Neural progenitor cell (in vitro differentiated cells): ENCODE measurements at regions not wholly inside any gene's neighbourhood (a gene's known extent, or its start where the extent isn't known, plus 50 kb on each side); places are given as distances from the start of the nearest gene placed in this dataset.

Experiments used
- DNase-seq: peaks from one replicate; pipeline ENCODE4 v3.0.0-alpha.2; 2016; ENCODE audit warnings: low spot score
- H2AFZ ChIP-seq: fragments of 200-600 bp; sonication (generic); replicated peaks from 2 replicates; pipeline ENCODE4 v1.6.1; 2016; ENCODE audit warnings: antibody characterized with exemption
- H3F3A ChIP-seq: fragments of 200-600 bp; sonication (generic); 2 replicates; pipeline ENCODE4 v1.6.1; 2016; ENCODE audit warnings: antibody characterized with exemption, low read depth
- H3K27ac ChIP-seq: fragments of 200-600 bp; sonication (generic); 2 replicates; pipeline ENCODE4 v1.5.1; 2016; ENCODE audit warnings: mild to moderate bottlenecking
- H3K27me3 ChIP-seq: fragments of 200-600 bp; sonication (generic); 2 replicates; pipeline ENCODE4 v1.6.1; 2016; ENCODE audit warnings: mild to moderate bottlenecking, moderate library complexity
- H3K36me3 ChIP-seq: fragments of 200-600 bp; sonication (generic); 2 replicates; pipeline ENCODE4 v1.5.1; 2016
- H3K4me1 ChIP-seq: fragments of 200-600 bp; sonication (generic); 2 replicates; pipeline ENCODE4 v1.6.1; 2016; ENCODE audit warnings: mixed run types
- H3K4me2 ChIP-seq: fragments of 200-600 bp; sonication (generic); 2 replicates; pipeline ENCODE4 v1.6.1; 2016
- H3K4me3 ChIP-seq: fragments of 200-600 bp; sonication (generic); 2 replicates; pipeline ENCODE4 v1.5.1; 2016
- H3K79me2 ChIP-seq: fragments of 200-600 bp; sonication (generic); 2 replicates; pipeline ENCODE4 v1.6.1; 2016; ENCODE audit warnings: low read depth
- H3K9ac ChIP-seq: fragments of 200-600 bp; sonication (generic); 2 replicates; pipeline ENCODE4 v1.6.1; 2016
- H3K9me3 ChIP-seq: fragments of 200-600 bp; sonication (generic); 2 replicates; pipeline ENCODE4 v1.5.1; 2016; ENCODE audit warnings: low read depth
- H4K20me1 ChIP-seq: fragments of 200-600 bp; sonication (generic); 2 replicates; pipeline ENCODE4 v1.6.1; 2016; ENCODE audit warnings: low read depth
- H3K27ac Mint-ChIP-seq: 3 replicates; pipeline ENCODE4 v1.8.0; 2021; ENCODE audit warnings: mixed read lengths
- H3K27me3 Mint-ChIP-seq: 2 replicates; pipeline ENCODE4 v1.8.0; 2022; ENCODE audit warnings: low read depth, mild to moderate bottlenecking, inconsistent platforms, moderate library complexity, mixed read lengths; ENCODE audit not compliant: insufficient read depth
- H3K36me3 Mint-ChIP-seq: 3 replicates; pipeline ENCODE4 v1.8.0; 2021; ENCODE audit warnings: mixed read lengths
- H3K4me1 Mint-ChIP-seq: 3 replicates; pipeline ENCODE4 v1.8.0; 2021; ENCODE audit warnings: mixed read lengths
- H3K4me3 Mint-ChIP-seq: 3 replicates; pipeline ENCODE4 v1.8.0; 2021; ENCODE audit warnings: mild to moderate bottlenecking, moderate library complexity, mixed read lengths
- H3K9me3 Mint-ChIP-seq: 3 replicates; pipeline ENCODE4 v1.8.0; 2020; ENCODE audit warnings: mixed read lengths
- EZH2 ChIP-seq: fragments of 200-600 bp; sonication (generic); IDR thresholded peaks from 2 replicates; pipeline ENCODE4 v1.6.1; 2017; ENCODE audit warnings: antibody characterized with exemption, mild to moderate bottlenecking, moderate library complexity
- EZH2phosphoT487 ChIP-seq: fragments of 200-600 bp; sonication (generic); IDR thresholded peaks from 2 replicates; pipeline ENCODE4 v1.6.1; 2017; ENCODE audit warnings: antibody characterized with exemption
- TF ChIP-seq, protein P1 (sequence below): fragments of 200-600 bp; sonication (generic); IDR thresholded peaks from 2 replicates; pipeline ENCODE4 v1.5.1; 2017; ENCODE audit warnings: antibody characterized with exemption, mild to moderate bottlenecking

DNA sequence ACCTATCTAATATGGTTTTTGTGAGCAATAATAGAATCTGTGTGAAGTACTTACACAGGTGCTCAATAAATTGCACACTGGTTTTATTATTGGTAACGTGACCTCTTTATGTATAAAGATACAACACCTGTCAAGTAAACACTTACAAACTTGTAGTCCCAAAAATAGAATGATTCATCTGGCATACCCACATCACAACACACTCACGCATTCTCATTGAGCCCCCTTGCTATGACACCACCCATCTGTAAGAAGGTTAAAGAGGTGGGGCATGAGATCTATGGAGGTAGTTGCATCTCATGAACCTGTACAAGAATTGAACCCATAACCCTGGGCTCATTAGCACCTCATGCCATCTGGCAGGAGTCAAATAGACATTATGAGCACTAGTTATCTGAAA, 134.9 kb upstream of the THBS1 start:
- no peaks in the 10 kb centered on the region for H3K9me3 Mint-ChIP-seq
- H3K27me3 Mint-ChIP-seq, result no peaks in the 10 kb centered on the region
- H3K9me3 ChIP-seq, result no peaks in the 10 kb centered on the region
- H3K4me3 Mint-ChIP-seq, result no peak overlapping the region
- no peaks in the 10 kb centered on the region for H3K36me3 Mint-ChIP-seq
- no peaks in the 10 kb centered on the region for H3K36me3 ChIP-seq
- TF ChIP-seq, protein P1, sequence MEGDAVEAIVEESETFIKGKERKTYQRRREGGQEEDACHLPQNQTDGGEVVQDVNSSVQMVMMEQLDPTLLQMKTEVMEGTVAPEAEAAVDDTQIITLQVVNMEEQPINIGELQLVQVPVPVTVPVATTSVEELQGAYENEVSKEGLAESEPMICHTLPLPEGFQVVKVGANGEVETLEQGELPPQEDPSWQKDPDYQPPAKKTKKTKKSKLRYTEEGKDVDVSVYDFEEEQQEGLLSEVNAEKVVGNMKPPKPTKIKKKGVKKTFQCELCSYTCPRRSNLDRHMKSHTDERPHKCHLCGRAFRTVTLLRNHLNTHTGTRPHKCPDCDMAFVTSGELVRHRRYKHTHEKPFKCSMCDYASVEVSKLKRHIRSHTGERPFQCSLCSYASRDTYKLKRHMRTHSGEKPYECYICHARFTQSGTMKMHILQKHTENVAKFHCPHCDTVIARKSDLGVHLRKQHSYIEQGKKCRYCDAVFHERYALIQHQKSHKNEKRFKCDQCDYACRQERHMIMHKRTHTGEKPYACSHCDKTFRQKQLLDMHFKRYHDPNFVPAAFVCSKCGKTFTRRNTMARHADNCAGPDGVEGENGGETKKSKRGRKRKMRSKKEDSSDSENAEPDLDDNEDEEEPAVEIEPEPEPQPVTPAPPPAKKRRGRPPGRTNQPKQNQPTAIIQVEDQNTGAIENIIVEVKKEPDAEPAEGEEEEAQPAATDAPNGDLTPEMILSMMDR, result no peak
- TF ChIP-seq EZH2 (no peak), EZH2phosphoT487 (no peak)
- H3K27ac Mint-ChIP-seq, result no peak overlapping the region
- H3K4me1 ChIP-seq, result peaks cover 11% of the 10 kb centered on the region
- H3K9ac ChIP-seq, result no peak overlapping the region
- H4K20me1 ChIP-seq, result no peaks in the 10 kb centered on the region
- peaks cover 20% of the 10 kb centered on the region for H3K4me1 Mint-ChIP-seq
- H2AFZ ChIP-seq, result no peak overlapping the region
- no peaks in the 10 kb centered on the region for H3K79me2 ChIP-seq
- no peak overlapping the region for H3K27ac ChIP-seq
- no peaks in the 10 kb centered on the region for H3F3A ChIP-seq
- H3K4me3 ChIP-seq, result no peak overlapping the region
- H3K4me2 ChIP-seq, result no peak overlapping the region
- no peak for DNase-seq
- H3K27me3 ChIP-seq, result no peaks in the 10 kb centered on the region

GRCh38 chr15:39447346-39447745, 133.5 kb upstream of the THBS1 start:
- H3K9me3 ChIP-seq, result no peaks in the 10 kb centered on the region
- H3K4me2 ChIP-seq, result no peak overlapping the region
- no peaks in the 10 kb centered on the region for H3F3A ChIP-seq
- H3K27ac Mint-ChIP-seq, result peak overlapping the region; percentile 58
- H3K4me1 ChIP-seq, result peaks cover 11% of the 10 kb centered on the region
- H3K36me3 Mint-ChIP-seq, result no peaks in the 10 kb centered on the region
- no peak overlapping the region for H3K4me3 ChIP-seq
- no peaks in the 10 kb centered on the region for H3K9me3 Mint-ChIP-seq
- H3K9ac ChIP-seq, result no peak overlapping the region
- H3K4me3 Mint-ChIP-seq, result no peak overlapping the region
- no peak overlapping the region for H2AFZ ChIP-seq
- no peak for TF ChIP-seq EZH2phosphoT487
- no peak for TF ChIP-seq EZH2
- TF ChIP-seq, protein P1, result no peak
- H4K20me1 ChIP-seq, result no peaks in the 10 kb centered on the region
- peak; percentile 26 for DNase-seq
- no peaks in the 10 kb centered on the region for H3K36me3 ChIP-seq
- H3K27me3 Mint-ChIP-seq, result no peaks in the 10 kb centered on the region
- H3K79me2 ChIP-seq, result no peaks in the 10 kb centered on the region
- H3K4me1 Mint-ChIP-seq, result peaks cover 20% of the 10 kb centered on the region
- H3K27me3 ChIP-seq, result no peaks in the 10 kb centered on the region
- no peak overlapping the region for H3K27ac ChIP-seq

GRCh38 chr15:39447881-39448280, 133.0 kb upstream of the THBS1 start:
- Histone ChIP-seq H3K27me3 (no peaks in the 10 kb centered on the region), H3K9ac (no peak overlapping the region), H2AFZ (no peak overlapping the region), H3K9me3 (no peaks in the 10 kb centered on the region), H3K27ac (no peak overlapping the region), H3K4me1 (peaks cover 11% of the 10 kb centered on the region), H3F3A (no peaks in the 10 kb centered on the region), H3K4me3 (no peak overlapping the region), H3K36me3 (no peaks in the 10 kb centered on the region), H3K4me2 (no peak overlapping the region), H4K20me1 (no peaks in the 10 kb centered on the region), H3K79me2 (no peaks in the 10 kb centered on the region)
- Mint-ChIP-seq H3K9me3 (no peaks in the 10 kb centered on the region), H3K27ac (peak overlapping the region; percentile 92), H3K36me3 (no peaks in the 10 kb centered on the region), H3K27me3 (no peaks in the 10 kb centered on the region), H3K4me1 (peaks cover 20% of the 10 kb centered on the region), H3K4me3 (no peak overlapping the region)
- TF ChIP-seq EZH2, result no peak
- no peak for TF ChIP-seq EZH2phosphoT487
- TF ChIP-seq, protein P1, result no peak
- DNase-seq, result no peak
